ENCODE measurements at regions not wholly inside any gene's neighbourhood (a gene's known extent, or its start where the extent isn't known, plus 50 kb on each side); places are given as distances from the start of the nearest gene placed in this dataset.
"Not testable (repeated sequence)": the region's sequence is repeated elsewhere in the genome, so short reads cannot be mapped to it uniquely, and the experiment has no call there.

DNA sequence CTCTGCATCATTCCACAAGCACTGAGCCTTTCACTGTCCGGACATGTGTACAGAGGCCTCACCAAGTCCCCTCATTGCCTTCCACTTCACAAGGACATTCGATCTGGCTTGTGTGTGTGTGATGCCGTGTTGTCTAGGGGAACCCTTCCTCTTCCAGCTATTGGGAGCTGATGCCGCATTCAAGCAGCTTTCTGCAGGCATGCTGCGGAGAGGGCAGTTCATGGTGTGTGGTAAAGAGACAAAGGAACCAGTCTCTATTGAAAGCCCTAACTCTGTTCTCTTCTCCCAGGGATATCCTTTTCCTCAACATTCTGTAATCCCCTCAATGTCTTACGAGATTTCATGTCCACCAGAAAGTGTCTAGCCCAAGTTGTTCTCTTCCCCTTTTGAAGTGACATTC is 141.6 kb downstream of the ALOX5 start:
- no peak for DNase-seq (ENCODE audit: low spot score)

- peak; percentile 33 for DNase-seq (ENCODE audit: low spot score)
These were observed 140.6 kb downstream of the ALOX5 start for GRCh38 chr10:45514291-45515270.

DNA sequence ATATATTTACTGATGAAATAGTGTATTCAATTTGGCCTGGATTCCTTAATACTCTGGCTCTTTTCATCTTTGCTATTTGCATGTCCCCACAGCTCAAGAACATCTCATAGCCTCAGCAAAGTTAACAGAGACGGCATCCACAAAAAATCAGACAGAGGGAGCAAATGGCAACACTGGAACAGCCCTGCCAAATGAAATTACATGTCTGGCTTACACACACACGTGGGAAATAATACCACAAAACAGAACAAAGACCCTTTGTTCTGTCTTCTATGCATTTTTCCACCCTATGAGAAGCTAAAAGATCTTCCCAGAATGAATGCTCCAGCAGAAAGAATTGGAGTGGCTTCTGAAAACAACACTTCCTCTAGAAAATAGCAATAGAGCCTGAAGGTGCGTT is 139.5 kb downstream of the ALOX5 start:
- no peak for DNase-seq (ENCODE audit: low spot score)

- DNase-seq (ENCODE audit: low spot score) = not testable (repeated sequence)
These were observed 137.9 kb downstream of the ALOX5 start for GRCh38 chr10:45511926-45512325.

GRCh38 chr10:45509491-45509890 is 135.5 kb downstream of the ALOX5 start:
- DNase-seq (ENCODE audit: low spot score) = no peak

DNA sequence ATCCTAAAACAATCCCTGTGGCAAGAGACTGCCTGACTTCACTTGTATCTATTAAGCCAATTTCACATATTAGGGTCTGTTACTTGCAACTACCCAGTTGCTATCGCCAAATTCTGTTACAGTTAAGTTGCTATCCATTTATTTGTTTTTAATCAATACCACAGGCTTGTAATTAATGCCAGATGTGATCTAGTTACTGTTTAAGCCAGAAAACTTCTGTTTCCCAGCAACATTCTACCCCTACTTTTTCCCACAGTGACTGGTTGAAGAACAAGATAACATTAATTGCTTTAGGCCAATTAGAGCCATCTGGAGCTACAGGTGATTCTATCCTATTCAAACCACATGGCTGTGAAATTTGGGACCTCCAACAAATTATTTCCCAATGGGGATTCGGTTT is 131.3 kb downstream of the ALOX5 start:
- DNase-seq (ENCODE audit: low spot score) = no peak

GRCh38 chr10:45502458-45502857 is 128.4 kb downstream of the ALOX5 start:
- DNase-seq (ENCODE audit: low spot score) = no peak

- no peak for DNase-seq (ENCODE audit: low spot score)
These were observed 127.8 kb downstream of the ALOX5 start for GRCh38 chr10:45501791-45502190.

- no peak for DNase-seq (ENCODE audit: low spot score)
These were observed 126.8 kb downstream of the ALOX5 start for GRCh38 chr10:45500798-45501197.

DNA sequence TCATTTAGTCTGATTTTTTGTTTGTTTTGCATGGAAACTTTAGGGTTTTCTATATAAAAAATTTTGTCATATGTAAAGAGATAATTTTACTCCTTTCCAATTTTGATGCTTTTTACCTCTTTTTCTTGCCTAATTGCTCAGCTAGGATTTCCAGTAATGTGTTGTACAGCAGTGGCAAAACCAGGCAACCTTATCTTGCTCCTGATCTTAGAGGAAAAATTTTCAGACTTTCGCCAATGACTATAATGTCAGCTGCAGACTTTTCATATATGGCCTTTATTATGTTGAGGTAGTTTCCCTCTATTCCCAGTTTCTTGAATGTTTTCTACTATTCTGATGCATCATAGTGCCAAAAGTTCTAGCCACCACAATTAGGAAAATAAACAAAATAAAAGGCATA is 126.3 kb downstream of the ALOX5 start:
- no peak for DNase-seq (ENCODE audit: low spot score)

- DNase-seq (ENCODE audit: low spot score) = no peak
These were observed 121.6 kb downstream of the ALOX5 start for GRCh38 chr10:45495438-45496152.

All from AG08395 (cell line).